Middle frontal gyrus (tissue), 1 donor: ENCODE measurements at regions not wholly inside any gene's neighbourhood (a gene's known extent, or its start where the extent isn't known, plus 50 kb on each side); places are given as distances from the start of the nearest gene placed in this dataset.

Source experiments
- DNase-seq: peaks from one replicate; pipeline ENCODE4 v3.0.0-alpha.2; 2015; ENCODE audit warnings: low spot score; ENCODE audit errors: extremely low spot score

- DNase-seq = no peak
Observed at GRCh38 chr4:156710365-156711192, 261.0 kb downstream of the PDGFC start.

- DNase-seq = no peak
Observed at GRCh38 chr4:156705311-156705710, 266.3 kb downstream of the PDGFC start.

DNA sequence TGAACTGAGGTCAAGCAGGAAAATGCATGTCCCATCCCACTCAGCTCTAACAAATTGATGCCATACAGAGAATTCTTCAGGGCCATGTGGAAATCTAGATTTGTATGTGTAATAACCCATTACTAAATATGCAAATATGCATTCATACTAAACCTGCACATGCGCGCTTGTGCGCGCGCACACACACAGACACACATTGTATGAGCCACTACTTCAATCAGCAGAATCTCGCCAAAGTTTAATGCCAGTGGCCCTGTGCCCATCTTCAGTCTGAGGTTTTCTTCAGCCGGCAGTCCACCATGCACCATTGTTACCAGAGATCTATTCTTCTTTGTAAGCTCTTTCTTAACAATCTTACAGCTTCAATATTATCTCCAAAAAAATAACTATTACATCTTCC, 276.4 kb downstream of the PDGFC start:
- no peak for DNase-seq

- DNase-seq = no peak
Observed at GRCh38 chr4:156694413-156694812, 277.2 kb downstream of the PDGFC start.

- no peak for DNase-seq
Observed at GRCh38 chr4:156693557-156693956, 278.0 kb downstream of the PDGFC start.

GRCh38 chr4:156692016-156692415, 279.6 kb downstream of the PDGFC start:
- DNase-seq = no peak

DNA sequence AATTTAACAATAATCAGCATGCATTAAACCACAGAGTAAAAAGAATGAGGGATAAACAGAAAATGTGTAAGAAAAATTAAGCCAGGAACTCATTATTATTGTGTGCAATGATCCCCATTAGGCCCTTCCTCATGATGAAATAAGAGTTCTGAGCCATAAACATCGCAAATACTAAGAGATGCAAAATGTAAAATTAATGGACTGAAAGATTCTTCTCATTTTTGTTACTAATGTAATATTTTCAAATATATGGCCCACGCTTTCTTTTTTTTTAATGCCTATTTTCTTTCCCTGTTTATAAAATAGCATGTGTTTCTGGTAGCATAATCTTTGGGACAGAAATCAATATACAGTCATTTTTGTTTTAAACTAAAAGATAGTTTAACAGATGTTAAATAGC, 281.0 kb downstream of the PDGFC start:
- no peak for DNase-seq

DNA sequence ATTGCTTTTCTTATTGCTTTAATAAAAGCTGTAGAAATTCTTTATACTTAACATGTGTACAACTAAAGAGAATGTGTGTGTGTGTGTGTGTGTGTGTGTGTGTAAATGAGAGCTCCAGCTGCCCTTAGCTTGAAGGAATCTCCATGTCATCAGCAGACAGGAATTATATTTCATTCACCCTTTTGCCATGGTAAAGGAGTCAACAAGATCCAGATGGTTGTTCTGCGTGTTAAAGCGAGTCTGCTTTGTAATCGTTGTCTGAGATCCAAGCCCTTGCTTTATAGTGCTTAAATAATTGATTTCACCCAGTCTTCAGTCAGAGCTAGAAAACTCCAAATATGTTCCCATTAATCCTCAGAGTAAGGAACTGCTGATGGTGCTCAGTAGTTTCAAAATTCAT, 285.5 kb downstream of the PDGFC start:
- no peak for DNase-seq

DNA sequence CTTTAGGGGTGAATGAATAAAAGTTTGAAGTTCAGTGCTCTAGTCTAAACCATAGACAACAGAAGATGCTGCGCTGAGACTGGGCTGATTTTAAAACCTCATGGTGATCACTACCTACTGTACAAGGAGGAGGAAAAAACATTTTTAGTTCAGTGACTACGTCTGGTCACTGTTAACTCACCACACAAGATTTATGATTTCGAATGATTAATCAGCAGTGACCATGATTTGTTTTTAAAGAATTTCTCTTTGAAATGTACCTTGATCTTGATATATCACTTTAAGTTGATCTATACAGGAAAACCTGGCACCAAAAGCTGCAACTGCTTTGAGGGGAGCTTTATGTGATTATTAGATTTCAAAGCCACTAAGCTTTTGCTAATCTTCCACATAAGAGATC, 286.3 kb downstream of the PDGFC start:
- no peak for DNase-seq

DNA sequence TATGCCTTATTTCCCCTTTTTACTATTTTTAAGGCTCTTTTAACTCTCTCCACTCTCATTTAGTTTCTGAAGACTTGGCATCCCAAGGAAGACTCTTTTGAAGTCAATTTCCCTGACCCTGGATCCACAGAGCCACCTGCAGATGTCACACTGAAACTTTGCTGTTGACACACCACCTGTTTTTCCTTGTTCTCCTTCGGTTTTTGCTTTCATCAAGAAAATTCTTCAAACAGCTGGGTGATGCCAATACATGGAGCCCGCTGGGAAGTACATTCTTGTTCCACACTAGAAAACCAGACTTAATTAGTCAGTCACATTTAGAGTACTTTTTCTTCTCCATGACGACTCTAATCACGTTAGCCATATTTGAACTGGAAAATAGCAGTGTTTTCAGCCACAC, 293.9 kb downstream of the PDGFC start:
- DNase-seq = no peak

GRCh38 chr4:156677131-156677531, 294.5 kb downstream of the PDGFC start:
- DNase-seq = no peak

DNA sequence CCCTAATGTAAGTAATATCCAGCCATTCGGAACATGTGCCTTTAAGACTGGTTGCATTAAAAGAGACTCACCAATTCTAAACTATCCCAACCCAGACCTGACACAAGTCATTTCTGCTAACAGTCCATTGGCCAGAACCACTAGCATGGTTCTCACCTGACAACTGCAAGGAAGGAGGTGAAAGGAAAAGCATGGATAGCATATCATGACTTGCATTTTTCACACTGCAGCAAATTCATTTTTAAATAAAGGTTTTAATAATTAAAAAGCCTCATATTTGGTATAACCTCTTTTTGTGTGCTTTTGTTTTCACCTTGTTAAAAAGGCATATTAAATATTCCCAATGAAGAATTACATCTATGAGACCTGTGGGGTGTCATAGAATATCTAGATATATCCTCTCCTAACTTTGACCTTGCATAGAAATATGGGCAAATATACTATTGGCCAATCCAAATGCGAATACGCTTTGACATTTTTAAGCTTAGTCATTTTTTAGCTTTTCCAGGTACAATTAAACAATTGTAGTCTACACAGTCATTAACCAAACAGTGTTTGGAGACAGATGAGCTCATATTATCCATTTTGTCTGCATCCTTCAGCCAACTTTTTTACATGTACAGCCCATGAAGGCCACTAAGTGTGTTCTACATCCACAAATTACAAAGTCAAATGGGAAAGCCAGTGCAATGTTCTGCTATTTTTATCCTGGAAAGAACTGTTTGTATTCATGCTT, 295.3 kb downstream of the PDGFC start:
- no peak for DNase-seq

GRCh38 chr4:156673483-156673882, 298.1 kb downstream of the PDGFC start:
- DNase-seq = no peak

DNA sequence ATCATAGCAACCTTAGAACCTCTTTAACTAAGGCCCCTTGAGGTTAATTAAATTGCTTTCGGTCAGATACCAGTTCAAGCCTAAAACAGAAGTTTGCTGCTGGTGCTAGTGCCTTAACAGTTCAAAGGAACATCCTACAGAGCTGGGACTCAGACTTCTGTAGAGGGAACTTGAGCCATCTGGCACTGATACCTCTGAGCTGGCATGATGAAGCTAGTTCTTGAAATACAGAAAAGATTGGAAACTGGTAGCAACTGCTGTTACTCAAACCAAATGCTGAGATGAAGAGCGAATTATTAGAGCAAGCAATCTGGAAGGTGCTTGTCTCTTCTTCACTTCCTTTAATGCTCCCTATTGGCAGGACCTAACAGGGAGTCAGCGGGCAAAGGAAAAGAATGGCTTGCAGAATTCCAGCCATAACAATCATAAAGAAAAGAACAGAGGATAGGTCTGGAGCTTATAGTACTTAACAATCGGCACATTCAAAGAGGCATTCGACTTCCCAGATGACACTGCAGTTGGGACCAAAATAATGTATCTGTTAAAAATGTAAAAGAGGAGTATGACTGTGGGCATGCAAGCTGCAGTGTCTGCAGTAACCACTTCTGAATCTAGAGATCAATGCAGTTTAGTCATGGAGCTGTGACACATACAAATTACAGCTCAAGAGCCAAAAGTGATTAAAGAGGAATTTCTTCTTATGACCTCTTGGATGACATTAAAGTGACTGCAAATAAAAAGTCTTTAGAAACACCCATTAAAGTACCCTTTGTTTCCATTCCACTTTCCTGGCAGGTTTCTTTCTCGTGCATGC, 298.9 kb downstream of the PDGFC start:
- peak; percentile 51 for DNase-seq

DNA sequence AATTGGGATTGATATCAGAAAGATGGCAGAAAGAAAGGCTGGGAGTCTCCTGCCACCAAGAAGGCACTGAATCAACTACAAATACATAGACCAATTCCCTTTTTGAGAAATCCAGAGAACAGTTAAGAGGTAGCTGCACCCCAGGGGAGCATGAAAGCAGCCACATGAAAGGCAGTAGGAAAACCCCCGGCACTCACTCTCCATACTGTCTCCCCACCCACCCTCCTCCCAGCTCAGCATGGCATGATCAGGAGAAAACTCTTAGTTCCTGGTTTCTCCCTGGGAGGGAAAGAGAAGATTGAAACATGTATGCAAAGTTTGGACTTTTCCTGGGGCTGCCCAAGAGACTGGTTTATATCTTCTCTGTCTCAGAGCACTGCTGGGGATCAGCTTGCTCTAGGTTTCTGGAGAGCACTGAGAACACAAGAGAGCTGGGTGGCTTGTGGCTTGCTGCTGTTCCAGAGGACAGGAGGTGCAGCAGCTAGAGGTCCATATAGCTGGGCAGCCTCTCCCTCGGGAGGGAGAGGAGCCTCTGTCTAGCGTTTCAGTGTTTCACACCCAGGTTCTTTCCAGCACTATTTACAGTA, 305.7 kb downstream of the PDGFC start:
- no peak for DNase-seq

DNA sequence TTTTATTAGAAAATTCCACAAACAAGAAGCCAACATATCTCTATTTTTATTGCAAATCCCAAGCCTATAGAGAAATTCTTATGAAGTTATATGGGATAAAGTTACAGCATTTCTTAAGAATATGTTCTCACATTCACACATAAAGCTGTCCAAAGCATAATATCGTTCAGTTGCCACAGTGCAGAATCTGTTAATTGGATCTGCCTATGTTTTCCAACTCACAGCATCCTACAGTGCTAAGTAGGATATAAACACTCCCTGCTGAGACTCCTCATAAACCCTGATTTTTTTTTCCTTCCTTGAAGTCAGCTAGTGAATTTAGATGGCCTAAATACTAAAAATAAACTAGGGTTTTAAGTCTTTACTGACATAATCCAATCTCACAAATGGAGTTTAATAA, 307.9 kb downstream of the PDGFC start:
- no peak for DNase-seq

GRCh38 chr4:156662921-156663320, 308.7 kb downstream of the PDGFC start:
- DNase-seq = no peak

GRCh38 chr4:156661555-156661954, 310.0 kb downstream of the PDGFC start:
- no peak for DNase-seq

GRCh38 chr4:156660465-156660864, 311.1 kb downstream of the PDGFC start:
- DNase-seq = no peak

- no peak for DNase-seq
Observed at GRCh38 chr4:156659983-156660382, 311.6 kb downstream of the PDGFC start.

DNA sequence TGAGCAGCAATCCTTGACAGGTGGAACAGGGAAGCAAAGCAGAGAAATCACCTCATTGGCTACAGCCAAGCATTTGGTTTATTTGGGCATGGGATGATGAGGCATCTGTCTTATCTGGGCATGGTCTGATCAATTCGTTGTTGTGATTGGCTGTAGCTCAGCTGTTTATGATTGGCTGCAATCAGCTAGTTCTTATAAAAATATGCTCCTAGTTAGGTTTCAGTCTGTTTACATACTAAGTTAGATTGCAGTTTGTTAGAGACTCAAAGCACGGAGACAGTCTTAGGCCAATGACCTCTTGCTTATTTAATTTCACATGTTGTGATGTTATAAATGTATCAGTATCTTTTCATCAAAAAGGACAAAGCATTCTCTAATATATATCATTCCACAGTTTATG, 312.0 kb downstream of the PDGFC start:
- no peak for DNase-seq

DNA sequence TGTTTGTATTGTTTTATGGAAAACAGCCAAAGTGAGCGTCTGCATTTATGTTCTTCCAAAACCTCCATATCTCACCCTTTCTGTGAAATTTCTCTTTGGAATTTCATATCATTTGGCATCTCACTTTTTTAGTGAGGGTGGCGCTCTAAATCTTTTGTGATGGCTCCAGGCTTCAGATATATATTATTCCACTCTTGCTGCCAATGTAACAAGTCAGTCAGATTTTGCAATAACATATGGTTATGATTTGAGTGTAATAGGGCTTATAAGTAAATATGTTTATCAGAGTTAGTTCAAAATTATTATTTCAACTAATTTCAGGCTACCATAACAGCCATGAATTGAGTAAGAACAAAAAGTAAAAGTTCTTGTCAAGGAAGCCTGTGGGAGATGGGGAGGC, 314.7 kb downstream of the PDGFC start:
- DNase-seq = no peak
